GM18873 (cell line): ENCODE measurements at regions not wholly inside any gene's neighbourhood (a gene's known extent, or its start where the extent isn't known, plus 50 kb on each side); places are given as distances from the start of the nearest gene placed in this dataset.
"Not testable (repeated sequence)": the region's sequence is repeated elsewhere in the genome, so short reads cannot be mapped to it uniquely, and the experiment has no call there.

Source experiments
- ATAC-seq: cut with Tn5 transposase; IDR thresholded peaks from one replicate; pipeline ENCODE4 v1.9.1; 2021; ENCODE audit warnings: mild to moderate bottlenecking, moderate library complexity, moderate number of reproducible peaks; ENCODE audit not compliant: unreplicated experiment, low FRiP score

GRCh38 chr14:105635560-105635959, 109.2 kb downstream of the TMEM121 start:
- no peak for ATAC-seq

DNA sequence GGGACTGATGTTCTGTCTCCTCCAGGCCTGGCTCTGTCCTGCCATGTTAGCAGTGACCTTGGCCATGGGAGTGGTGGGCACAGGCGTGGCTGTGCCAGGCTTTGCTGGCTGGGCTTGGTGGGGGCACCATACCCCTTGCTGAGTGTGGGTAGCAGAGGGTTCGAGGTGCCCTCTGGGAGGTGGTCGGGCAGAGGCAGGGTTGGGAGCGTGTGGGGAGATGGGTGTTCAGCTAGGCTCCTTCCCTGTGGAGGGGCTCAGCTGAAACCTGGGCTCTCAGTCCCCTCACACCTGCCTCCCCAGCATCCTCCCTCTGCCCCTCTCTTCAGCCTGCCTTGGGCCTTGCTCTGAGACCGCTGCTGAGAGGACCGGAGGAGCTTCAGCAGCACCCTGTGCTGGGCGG, 109.6 kb downstream of the TMEM121 start:
- ATAC-seq = not testable (repeated sequence)

GRCh38 chr14:105636935-105637334, 110.6 kb downstream of the TMEM121 start:
- no peak for ATAC-seq

DNA sequence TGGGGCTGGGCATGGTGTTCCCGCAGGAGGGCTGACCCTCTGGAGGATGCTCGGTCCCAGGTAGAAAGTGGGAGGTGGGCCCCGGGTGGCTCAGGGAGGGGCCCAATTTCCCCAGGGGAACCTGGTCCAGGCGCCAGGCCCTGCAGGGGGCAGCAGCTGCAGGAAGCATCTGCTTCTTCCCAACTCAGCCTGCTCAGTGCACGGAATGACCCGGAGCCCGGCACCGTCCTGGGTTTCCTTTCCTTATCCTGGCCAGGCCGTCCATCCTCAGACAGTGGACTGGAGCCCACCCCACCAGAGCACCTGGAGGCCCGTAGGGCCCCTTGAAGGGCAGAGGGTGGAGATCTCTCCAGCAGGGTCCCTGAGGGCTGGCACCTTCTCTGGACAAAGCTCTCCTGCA, 111.0 kb downstream of the TMEM121 start:
- not testable (repeated sequence) for ATAC-seq

DNA sequence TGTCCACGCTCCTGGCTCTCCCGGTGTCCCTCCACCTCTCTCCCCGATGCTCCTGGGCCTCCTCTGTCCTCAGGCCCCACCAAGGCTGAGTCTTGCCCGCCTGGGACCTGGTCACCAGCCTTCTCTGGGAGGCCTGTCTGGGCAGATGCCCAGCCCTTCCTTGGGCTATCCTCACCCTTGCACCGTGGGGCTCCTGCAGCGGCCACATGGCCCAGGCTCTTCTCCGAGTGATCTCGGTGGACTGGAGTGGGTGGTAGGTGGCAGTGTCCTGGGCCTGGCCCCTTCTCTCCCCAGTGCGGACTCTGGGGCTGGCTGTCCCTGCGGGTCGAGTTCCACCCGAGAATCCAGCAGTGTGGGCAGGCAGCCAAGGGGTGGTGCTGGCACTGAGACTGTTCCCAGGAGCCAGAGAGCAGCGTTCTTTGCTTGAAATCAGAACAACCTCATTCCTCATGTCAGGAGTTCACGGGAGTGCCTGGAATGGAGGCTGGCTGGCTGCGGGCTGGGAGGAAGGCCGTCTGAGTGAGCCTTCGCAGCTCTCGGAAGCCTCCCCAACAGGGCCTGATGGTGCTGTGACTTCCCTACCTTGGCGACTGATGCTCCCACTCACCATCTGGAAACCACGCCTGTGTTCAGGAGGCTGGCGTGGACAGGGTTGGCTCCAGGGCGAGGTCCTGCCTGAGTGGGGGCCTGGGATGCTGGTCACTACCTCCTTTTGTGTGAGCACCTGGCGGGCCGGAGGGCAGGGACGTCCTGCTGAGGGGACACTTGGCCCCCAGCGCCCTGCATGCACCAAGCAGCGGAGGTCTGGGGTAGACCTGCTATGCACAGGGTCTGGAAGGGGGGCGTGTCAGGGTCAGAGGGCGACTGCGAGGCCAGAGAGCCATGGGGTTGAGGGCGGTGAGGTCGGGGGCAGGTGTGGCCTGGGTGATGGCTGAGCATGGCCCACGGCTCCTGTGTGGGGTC, 113.9 kb downstream of the TMEM121 start:
- ATAC-seq = not testable (repeated sequence)

- ATAC-seq = no peak
Measured at GRCh38 chr14:105641075-105641937, 114.9 kb downstream of the TMEM121 start.

DNA sequence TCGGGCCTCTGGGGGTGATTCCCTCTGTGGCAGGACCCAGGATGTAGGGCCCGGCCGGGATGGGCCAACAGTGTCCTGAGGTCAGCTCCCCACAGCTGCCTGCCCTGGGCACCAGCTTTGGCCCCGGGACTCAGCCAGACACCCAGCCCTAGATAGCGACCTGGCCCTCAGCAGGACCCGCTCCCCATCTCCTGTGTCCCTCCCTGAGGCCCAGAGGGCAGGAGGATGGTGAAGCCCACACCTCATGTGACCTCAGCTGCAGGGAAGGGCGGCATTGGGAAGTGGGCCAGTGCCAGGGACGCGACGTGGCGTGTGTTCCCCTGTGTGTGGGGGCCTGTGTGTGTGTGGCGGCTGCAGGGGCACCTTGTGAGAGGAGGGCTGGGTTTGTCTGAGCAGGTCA, 115.6 kb downstream of the TMEM121 start:
- not testable (repeated sequence) for ATAC-seq

GRCh38 chr14:105642486-105642885, 116.1 kb downstream of the TMEM121 start:
- not testable (repeated sequence) for ATAC-seq

DNA sequence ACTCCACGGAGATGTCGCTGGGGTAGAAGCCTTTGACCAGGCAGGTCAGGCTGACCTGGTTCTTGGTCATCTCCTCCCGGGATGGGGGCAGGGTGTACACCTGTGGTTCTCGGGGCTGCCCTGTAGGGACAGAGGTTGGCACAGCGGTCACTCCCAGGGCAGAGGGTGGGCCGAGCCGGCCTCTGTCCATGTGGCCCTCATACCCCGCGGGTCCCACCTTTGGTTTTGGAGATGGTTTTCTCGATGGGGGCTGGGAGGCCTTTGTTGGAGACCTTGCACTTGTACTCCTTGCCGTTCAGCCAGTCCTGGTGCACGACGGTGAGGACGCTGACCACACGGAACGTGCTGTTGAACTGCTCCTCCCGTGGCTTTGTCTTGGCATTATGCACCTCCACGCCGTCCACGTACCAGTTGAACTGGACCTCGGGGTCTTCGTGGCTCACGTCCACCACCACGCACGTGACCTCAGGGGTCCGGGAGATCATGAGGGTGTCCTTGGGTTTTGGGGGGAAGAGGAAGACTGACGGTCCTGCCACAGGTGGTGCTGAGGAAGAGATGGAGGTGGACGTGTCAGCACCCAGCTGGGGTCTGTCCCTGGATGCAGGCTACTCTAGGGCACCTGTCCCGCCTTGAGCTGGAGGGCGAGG, 117.1 kb downstream of the TMEM121 start:
- not testable (repeated sequence) for ATAC-seq

DNA sequence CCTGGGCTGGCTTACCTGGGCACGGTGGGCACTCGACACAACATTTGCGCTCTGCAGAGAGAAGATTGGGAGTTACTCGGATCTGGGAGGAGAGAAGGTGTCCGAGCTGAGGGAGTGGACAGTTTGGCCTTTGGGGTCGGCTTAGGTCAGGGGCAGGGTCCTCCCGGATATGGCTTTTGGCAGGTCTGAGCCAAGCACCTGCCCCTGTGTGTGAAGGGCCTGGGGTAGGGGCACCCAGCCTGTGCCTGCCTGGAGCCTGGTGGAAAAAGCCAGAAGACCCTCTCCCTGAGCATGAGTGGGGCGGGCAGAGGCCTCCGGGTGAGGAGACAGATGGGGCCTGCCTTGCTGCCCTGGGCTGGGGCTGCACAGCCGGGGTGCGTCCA, 117.7 kb downstream of the TMEM121 start:
- ATAC-seq = not testable (repeated sequence)

- ATAC-seq = not testable (repeated sequence)
Measured at GRCh38 chr14:105644457-105644856, 118.1 kb downstream of the TMEM121 start.

DNA sequence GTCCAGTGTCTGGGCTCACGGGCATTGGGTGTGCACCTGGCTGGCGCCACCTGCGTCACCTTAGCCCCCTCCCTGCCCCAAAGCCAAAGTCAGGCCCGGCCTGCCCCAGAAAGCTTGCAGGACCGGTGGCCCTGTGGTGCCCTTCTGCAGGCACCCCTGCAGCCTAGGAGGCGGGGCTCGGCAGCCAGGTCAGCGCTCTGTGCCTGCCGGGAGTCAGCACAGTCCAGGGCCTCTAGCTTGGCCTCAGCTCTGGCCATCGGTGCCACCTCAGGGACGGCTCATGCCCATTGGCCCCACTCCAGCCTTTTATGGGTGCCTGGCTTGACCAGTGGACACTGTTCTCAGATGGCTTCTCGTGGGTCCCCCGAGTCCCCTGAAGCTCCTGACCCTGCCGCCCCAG, 118.5 kb downstream of the TMEM121 start:
- ATAC-seq = not testable (repeated sequence)

DNA sequence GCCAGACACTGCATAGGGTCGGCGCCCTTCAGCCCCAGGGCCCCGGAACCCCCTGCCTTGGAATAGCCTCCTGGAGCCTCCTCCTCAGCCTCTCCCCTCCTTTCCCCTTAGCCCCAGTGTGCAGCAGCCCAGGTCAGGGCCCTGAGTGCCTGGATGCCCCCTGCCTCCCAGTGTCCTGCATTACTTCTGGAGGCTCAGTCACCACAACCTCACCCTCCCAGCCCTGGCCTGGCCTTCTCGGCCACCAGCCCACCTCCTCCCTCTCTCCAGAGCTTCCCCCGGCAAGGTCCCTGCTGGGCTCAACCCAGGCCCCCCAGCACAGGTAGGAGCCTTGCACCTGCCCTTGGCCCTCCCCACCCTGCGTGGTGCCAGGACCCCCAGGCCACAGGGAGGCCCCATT, 119.0 kb downstream of the TMEM121 start:
- ATAC-seq = not testable (repeated sequence)

DNA sequence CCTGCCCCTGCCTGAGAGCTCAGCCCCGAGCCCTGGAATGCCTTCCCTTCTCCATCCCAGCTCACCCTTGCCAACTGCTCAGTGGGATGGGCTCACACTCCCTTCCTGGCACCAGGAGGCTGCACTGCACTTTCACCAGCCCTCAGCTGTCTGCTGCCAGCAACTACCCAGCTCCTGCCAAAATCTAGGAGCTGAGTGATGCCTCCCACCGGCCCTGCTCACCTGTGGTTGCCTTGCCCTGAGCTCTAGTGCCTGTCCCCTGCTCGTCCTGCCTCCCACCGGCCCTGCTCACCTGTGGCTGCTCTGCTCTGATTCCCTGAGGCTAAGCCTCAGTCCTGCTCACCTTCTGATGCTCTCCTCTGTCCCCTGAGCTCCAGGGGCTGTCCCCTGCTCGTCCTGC, 119.8 kb downstream of the TMEM121 start:
- ATAC-seq = no peak

GRCh38 chr14:105646711-105647281, 120.4 kb downstream of the TMEM121 start:
- not testable (repeated sequence) for ATAC-seq

DNA sequence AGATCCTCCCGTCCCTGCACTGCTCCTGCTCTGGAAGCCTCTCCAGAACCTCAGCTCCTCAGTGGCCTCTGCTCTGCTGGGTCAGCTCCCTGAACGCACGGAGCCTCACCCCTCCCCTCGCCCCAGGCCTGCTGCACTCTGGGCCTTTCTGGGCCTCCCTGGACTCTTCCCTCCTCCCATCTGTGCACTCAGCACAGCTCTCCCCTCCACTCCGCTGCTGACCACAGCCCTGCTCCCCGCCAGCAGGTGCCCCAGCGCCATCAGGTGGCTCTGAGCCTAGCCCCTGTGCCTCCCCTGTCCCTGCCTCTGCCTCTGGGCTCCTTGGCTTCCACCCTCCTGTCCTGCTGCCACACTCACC, 121.0 kb downstream of the TMEM121 start:
- not testable (repeated sequence) for ATAC-seq

DNA sequence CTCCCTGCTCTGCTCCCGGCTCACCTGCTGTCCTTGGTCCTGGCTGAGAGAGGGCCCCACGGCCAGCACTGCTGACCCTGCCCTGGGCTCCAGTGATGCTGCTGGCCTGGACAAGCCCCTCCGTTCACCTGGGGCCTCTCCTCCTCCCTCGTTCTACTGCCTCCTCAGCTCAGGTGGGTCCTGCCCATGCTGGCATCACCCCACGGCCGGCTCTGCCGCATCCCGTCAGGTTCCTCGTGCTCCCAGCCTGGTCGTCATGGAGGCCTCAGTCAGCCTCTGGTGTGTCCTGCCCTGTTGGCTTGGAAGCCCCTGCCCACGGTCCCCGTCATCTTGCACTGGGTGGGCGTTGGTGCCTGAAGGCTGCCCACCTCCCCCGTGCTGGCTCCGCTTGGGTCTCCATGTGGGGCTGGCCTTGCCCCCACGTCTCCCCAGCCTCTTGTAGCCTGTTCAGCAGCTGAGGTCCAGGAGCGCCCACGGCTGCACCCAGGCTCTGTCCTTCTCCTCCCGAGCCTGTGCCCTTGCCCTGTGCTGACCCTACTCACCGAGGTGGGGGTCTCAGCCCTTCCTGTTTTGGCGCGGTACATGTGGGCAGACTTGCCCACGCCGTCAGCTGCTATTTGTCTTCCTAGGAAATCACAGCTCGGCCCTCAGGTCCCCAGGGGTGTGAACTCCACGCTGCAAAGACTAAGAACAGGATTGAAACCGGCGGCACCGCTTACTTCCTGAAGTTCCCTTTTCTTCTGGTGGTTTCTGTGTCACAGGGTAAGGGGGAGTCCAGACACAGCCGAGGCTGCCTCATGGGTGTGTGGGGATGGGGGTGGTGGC, 121.6 kb downstream of the TMEM121 start:
- no peak for ATAC-seq

DNA sequence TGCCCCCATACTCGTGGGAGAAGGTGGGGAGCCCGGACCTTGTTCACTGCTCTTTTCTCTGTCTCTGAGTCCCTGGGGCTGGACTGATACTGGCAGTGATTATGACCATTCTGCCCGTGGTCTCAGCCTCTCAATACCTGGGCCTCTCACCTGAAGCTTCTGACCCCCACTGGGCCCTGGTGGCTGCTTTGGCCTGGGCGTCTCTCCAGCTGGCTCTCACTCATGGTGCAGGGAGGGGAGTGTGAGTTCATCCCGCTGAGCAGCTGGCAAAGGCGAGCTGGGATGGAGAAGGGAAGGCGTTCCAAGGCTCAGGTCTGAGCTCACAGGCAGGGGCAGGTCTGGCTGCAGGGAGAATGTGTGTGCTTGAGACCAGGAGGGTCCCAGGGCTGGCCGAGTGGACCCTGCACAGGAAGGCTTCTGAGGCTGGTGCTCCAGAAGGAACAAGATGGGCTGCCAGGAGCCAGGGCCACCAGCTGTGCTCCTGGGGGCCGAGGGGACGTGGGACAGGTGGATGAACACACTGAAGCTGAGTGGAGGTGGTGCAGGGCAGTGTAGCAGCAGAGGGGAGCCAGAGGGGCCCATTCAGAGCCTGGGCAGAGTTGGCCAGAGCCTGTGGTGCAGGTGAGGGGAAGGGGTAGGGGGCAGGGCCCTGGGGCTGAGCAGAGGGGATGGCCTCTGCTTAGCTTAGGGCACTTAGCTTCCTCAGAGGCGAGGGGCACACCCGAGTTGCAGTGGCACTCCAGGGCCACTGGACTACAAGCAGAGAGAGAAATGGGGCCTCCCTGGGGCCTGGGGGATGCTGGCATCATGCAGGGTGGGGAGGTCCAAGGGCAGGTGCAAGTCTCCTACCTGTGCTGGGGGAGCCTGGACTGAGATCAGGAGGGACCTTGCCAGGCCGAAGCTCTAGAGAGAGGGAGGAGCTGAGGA, 122.5 kb downstream of the TMEM121 start:
- ATAC-seq = not testable (repeated sequence)
